ENCODE measurements at regions not wholly inside any gene's neighbourhood (a gene's known extent, or its start where the extent isn't known, plus 50 kb on each side); places are given as distances from the start of the nearest gene placed in this dataset.

DNA sequence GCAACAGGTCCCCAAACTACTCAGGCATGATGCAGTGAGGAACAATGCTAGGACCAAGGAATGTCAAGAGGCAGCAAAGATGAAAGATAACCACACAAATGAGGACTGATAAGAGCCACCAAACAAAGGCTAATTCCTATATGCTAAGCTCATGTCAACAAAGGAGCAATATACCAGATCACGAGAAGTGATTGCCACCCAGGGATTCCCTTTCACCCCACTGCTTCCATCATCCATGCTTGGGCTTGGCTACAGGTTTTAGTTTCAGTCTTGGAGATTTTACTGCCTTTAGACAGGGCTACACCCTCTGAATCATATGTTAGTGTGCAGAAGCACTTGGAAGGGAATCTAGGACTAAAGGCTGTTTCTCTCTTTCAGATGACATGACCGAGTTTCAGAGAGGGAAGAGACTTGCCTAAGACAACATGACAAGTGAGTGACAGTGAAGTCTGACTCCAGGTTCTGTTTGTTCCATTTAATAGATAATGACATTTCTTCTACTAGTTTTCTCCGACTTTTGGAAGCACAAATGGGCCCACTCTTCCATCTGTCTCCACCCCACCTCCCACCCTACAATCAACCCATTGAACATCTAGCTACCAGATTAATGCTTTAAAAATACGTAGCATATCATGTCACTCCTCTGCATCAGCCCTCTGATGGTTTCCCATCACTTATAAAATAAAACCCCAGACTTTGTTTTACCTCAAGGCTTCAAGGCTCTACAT is 173.5 kb upstream of the LRRN1 start:
- TF ChIP-seq Cebpa-rat (IDR thresholded peaks at IDR 0.05), result no peak
- H3K27me3 ChIP-seq, result peaks cover 0 to 5% (median 0%) of the 10 kb centered on the region in 11 experiments; a peak in 2 of 22 replicates
- no peaks in the 10 kb centered on the region for H3K36me3 ChIP-seq
- no peak overlapping the region for H3K9ac ChIP-seq
- H4K20me1 ChIP-seq, result no peaks in the 10 kb centered on the region
- H3K4me1 ChIP-seq, result peaks cover 0 to 10% (median 0%) of the 10 kb centered on the region in 10 experiments; a peak in 4 of 20 replicates
- H3K27ac ChIP-seq, result no peak overlapping the region
- H3K4me2 ChIP-seq, result no peak overlapping the region
- H3K4me3 ChIP-seq, result no peak overlapping the region
- peaks cover 0 to 8% (median 0%) of the 10 kb centered on the region in 11 experiments; a peak in 2 of 22 replicates for H3K9me3 ChIP-seq (replicated peaks in 1 of 11)

DNA sequence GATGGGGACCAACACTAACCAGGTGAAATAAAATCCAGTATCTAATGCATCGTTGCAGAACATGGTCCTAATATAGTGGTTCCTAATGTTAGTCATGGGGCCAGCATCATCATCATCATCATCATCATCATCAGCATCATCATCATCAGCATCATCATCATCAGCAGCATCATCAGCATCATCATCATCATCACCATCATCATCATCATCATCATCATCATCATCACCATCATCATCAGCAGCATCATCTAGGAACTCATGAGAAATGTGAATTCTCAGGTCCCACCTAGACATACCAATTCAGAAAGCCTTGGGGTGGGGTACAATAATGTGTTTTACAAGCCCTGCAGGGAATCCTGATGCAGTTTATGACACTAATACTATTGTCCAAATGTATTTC is 179.4 kb upstream of the LRRN1 start:
- Histone ChIP-seq H3K9me3 (replicated peaks in 1 of 11) (peaks cover 0 to 8% (median 0%) of the 10 kb centered on the region in 11 experiments; a peak in 2 of 22 replicates), H4K20me1 (no peaks in the 10 kb centered on the region), H3K27me3 (peaks cover 0 to 5% (median 0%) of the 10 kb centered on the region in 11 experiments; a peak in 2 of 22 replicates), H3K4me2 (no peak overlapping the region), H3K4me3 (no peak overlapping the region), H3K4me1 (no peaks in the 10 kb centered on the region), H3K9ac (no peak overlapping the region), H3K27ac (no peak overlapping the region), H3K36me3 (no peaks in the 10 kb centered on the region)
- TF ChIP-seq Cebpa-rat (IDR thresholded peaks at IDR 0.05), result no peak

DNA sequence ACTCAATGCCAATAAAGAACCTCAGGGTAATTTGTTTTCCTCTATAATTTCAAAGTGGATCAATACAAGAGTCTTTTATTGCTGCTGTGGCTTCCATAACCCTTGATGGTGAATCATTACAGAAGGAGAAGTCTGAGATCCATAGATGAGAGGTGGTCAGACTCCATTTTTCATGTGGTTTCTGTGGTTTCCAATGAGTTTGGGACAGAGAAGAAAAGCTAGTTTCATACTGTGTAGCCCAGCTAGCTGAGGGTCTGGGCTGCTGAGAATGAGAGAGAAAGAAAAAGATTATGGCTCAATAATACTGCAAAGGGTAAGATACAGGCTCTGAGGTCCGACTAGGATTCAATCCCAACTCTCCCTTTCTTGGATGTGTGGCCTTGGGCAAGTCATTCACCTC is 180.6 kb upstream of the LRRN1 start:
- H3K27me3 ChIP-seq, result peaks cover 0 to 5% (median 0%) of the 10 kb centered on the region in 11 experiments; a peak in 2 of 22 replicates
- H3K4me3 ChIP-seq, result no peak overlapping the region
- no peaks in the 10 kb centered on the region for H4K20me1 ChIP-seq
- H3K4me2 ChIP-seq, result no peak overlapping the region
- H3K9me3 ChIP-seq (replicated peaks in 1 of 11), result peaks cover 0 to 8% (median 0%) of the 10 kb centered on the region in 11 experiments; a peak in 2 of 22 replicates
- no peak for TF ChIP-seq Cebpa-rat (IDR thresholded peaks at IDR 0.05)
- H3K36me3 ChIP-seq, result no peaks in the 10 kb centered on the region
- H3K9ac ChIP-seq, result no peak overlapping the region
- H3K27ac ChIP-seq, result no peak overlapping the region
- H3K4me1 ChIP-seq, result no peaks in the 10 kb centered on the region

DNA sequence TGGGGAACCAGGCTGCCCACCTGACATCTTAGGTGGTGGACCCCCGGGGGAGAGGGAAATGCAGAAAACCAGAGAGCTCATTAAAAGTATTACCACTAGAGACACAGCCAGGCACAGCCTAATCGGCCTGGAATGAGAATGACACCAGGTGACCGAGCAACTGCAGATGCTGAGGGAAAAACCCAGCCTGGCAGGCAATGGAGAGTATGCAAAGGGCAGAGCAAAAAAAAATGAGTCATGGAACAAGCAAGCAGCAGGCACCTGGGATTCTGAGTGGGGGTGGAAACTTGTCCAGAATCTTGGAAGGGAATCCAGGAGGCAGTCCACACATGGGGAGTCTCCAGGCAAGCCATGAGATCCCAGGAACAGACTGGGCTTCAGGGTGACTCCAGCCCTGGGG is 183.7 kb upstream of the LRRN1 start:
- no peaks in the 10 kb centered on the region for H3K9me3 ChIP-seq (replicated peaks in 1 of 11)
- no peak overlapping the region for H3K4me3 ChIP-seq
- H3K27me3 ChIP-seq, result no peaks in the 10 kb centered on the region
- TF ChIP-seq Cebpa-rat (IDR thresholded peaks at IDR 0.05), result no peak
- no peaks in the 10 kb centered on the region for H3K36me3 ChIP-seq
- H3K4me2 ChIP-seq, result no peak overlapping the region
- no peaks in the 10 kb centered on the region for H3K4me1 ChIP-seq
- H4K20me1 ChIP-seq, result no peaks in the 10 kb centered on the region
- no peak overlapping the region for H3K27ac ChIP-seq
- H3K9ac ChIP-seq, result no peak overlapping the region

DNA sequence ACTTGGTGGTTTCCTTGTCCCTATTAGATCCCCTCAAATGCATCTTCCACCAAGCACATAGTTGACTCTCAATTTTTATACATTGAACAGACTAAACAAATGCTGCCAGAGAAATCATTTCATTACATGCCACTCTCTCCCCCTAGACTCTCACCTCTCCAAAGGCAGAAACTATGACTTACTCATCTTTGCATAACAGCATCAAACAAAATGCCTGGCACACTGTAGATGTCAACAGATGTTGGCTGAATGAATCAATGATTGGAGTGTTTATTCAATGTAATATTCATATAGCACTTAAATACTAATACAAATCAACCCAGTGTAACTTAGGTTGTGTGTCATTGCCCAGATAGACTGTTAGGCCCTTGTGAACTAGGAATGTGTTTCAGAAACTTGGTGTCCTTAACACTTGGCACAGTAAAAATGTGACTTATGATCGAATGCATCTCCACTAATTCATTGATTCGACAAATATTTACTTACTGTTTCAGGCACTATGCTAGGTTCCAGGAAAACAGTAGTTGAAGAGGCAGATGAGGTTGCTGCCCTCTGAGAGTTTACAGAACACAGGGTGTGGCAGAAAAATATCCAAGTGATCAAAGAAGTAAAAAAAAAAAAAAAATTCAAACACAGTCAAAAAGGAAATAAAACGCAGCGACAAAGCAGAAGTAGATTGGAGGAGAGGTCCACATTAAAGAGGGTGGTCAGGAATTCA is 188.5 kb upstream of the LRRN1 start:
- Histone ChIP-seq H3K4me2 (no peak overlapping the region), H3K27ac (no peak overlapping the region), H3K4me3 (no peak overlapping the region), H3K36me3 (no peaks in the 10 kb centered on the region), H3K9me3 (replicated peaks in 1 of 11) (peaks cover 0 to 8% (median 0%) of the 10 kb centered on the region in 11 experiments; a peak in 4 of 22 replicates), H4K20me1 (no peaks in the 10 kb centered on the region), H3K27me3 (no peaks in the 10 kb centered on the region), H3K9ac (no peak overlapping the region), H3K4me1 (no peaks in the 10 kb centered on the region)
- TF ChIP-seq Cebpa-rat (IDR thresholded peaks at IDR 0.05), result no peak

DNA sequence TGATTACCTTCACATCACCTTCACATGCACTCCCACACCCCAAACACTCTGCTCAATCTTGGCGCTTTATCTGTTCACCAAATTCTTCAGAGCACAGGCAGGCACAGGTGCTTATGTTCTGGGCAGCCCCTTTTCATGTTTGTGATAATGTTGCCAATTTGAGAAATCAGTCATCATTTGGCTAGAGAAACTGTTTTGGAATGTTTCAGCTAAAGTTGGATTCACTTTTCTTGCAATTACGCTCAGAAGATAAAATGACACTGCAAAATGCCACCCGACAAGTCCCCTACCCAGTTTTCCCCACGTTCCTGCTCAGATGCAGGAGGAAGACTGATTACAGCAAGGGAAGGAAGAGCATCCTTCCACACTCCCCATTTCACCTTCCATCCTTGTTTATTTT is 192.9 kb upstream of the LRRN1 start:
- Histone ChIP-seq H3K27me3 (no peaks in the 10 kb centered on the region), H3K4me3 (no peak overlapping the region), H3K9me3 (replicated peaks in 1 of 11) (peaks cover 0 to 8% (median 0%) of the 10 kb centered on the region in 11 experiments; a peak in 4 of 22 replicates), H3K4me1 (no peaks in the 10 kb centered on the region), H3K4me2 (no peak overlapping the region), H4K20me1 (no peaks in the 10 kb centered on the region), H3K36me3 (no peaks in the 10 kb centered on the region), H3K9ac (no peak overlapping the region), H3K27ac (no peak overlapping the region)
- no peak for TF ChIP-seq Cebpa-rat (IDR thresholded peaks at IDR 0.05)

DNA sequence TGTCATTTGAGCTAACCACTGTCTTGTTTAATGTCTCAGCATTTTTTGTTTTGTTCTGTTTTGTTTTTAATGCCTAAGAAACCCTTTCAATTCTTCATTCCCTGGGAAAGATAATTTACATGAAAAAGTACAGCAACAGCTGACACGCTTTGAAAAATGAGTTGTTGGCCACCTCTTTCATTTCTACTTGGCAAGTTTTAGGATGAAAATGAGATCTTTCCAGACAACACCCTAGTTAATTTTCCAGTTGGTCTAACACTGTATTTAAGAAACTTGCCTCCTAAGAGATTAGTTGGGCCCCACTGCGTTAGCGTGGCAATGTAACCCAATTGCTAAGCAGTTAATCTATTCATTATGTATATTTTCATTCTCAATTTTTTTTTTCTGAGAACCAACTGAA is 194.0 kb upstream of the LRRN1 start:
- no peak overlapping the region for H3K27ac ChIP-seq
- peaks cover 0 to 2% (median under 1%) of the 10 kb centered on the region in 10 experiments; a peak in 6 of 20 replicates for H3K4me1 ChIP-seq
- no peak overlapping the region for H3K4me3 ChIP-seq
- no peaks in the 10 kb centered on the region for H3K36me3 ChIP-seq
- no peaks in the 10 kb centered on the region for H3K27me3 ChIP-seq
- no peak overlapping the region for H3K4me2 ChIP-seq
- H3K9me3 ChIP-seq (replicated peaks in 1 of 11), result peaks cover 0 to 8% (median 0%) of the 10 kb centered on the region in 11 experiments; a peak in 4 of 22 replicates
- H3K9ac ChIP-seq, result no peak overlapping the region
- H4K20me1 ChIP-seq, result no peaks in the 10 kb centered on the region
- TF ChIP-seq Cebpa-rat (IDR thresholded peaks at IDR 0.05), result no peak

DNA sequence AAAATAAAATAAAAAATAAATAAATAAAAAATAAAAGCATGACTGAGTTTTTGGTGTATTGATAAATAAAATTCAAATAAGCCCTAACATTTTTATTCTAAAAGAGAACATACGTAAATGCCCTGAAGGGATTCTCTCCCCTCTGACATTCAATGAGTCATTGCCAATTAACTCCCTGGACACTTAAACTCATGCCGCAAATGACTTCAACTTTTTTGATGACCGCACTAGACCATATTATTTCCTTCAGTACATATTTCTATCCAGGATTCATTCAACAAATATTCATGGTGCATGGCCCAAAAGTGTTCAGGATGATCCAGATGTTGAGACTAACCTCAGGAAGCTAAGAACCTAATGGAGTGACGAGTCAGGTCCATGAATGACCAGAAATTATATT is 195.9 kb upstream of the LRRN1 start:
- peaks cover 0 to 10% (median 7%) of the 10 kb centered on the region in 10 experiments; a peak in 12 of 20 replicates for H3K4me1 ChIP-seq
- H3K4me3 ChIP-seq, result no peak overlapping the region
- TF ChIP-seq Cebpa-rat (IDR thresholded peaks at IDR 0.05), result no peak
- no peaks in the 10 kb centered on the region for H3K9me3 ChIP-seq (replicated peaks in 1 of 11)
- no peak overlapping the region for H3K9ac ChIP-seq
- no peak overlapping the region for H3K4me2 ChIP-seq
- H3K27ac ChIP-seq, result no peak overlapping the region
- no peaks in the 10 kb centered on the region for H3K27me3 ChIP-seq
- no peaks in the 10 kb centered on the region for H3K36me3 ChIP-seq
- no peaks in the 10 kb centered on the region for H4K20me1 ChIP-seq

DNA sequence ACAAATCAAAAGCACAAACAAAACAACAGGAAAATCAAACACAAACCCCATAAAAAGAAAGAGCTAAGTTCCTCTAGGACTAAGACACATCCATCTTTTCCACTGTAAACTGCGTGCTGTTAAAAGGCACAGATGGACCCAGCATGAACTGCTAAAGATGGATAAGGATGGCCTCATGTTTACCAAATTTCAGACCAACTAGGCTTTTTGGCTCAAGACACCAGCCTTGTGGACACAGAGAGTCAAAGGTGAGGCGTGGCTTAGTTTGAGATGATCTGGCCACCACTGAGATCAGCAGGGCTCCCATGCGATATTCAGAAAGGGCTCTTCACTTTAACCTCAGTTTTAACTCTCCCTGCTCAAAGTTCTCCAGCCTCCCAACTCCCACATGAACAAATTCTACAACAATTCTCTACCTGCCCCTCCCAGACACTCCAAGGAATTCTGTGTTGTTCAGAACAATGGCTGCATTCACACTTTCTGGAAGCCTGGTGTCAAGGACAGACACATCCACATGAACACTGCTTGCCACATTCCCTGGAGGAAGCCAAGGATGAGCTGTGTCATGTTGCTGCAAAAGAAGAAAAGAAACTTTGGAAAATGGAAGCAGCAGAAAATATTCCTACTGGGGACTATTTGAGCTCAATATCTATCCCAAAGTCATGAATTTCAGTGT is 198.4 kb upstream of the LRRN1 start:
- Histone ChIP-seq H3K4me2 (peak overlapping the region in 1 of 11 experiments; percentile 57; a peak in 3 of 22 replicates), H3K4me3 (no peak overlapping the region), H3K4me1 (peaks cover 0 to 10% (median 7%) of the 10 kb centered on the region in 10 experiments; a peak in 12 of 20 replicates), H3K27ac (peak overlapping the region in 1 of 11 experiments; percentile 45; a peak in 1 of 22 replicates), H3K27me3 (no peaks in the 10 kb centered on the region), H3K9me3 (replicated peaks in 1 of 11) (no peaks in the 10 kb centered on the region), H3K36me3 (no peaks in the 10 kb centered on the region), H4K20me1 (no peaks in the 10 kb centered on the region), H3K9ac (no peak overlapping the region)
- no peak for TF ChIP-seq Cebpa-rat (IDR thresholded peaks at IDR 0.05)
